GM12892 (cell line): ENCODE measurements at regions not wholly inside any gene's neighbourhood (a gene's known extent, or its start where the extent isn't known, plus 50 kb on each side); places are given as distances from the start of the nearest gene placed in this dataset.

ENCODE experiments used
- POLR2A ChIP-seq: IDR thresholded peaks from 2 replicates; pipeline ENCODE4 v1.6.1; 2011; ENCODE audit warnings: low read depth, low read length, control low read depth
- POLR2AphosphoS5 ChIP-seq: IDR thresholded peaks from 2 replicates; pipeline ENCODE4 v1.6.1; 2011; ENCODE audit warnings: low read depth, low read length, control low read depth

DNA sequence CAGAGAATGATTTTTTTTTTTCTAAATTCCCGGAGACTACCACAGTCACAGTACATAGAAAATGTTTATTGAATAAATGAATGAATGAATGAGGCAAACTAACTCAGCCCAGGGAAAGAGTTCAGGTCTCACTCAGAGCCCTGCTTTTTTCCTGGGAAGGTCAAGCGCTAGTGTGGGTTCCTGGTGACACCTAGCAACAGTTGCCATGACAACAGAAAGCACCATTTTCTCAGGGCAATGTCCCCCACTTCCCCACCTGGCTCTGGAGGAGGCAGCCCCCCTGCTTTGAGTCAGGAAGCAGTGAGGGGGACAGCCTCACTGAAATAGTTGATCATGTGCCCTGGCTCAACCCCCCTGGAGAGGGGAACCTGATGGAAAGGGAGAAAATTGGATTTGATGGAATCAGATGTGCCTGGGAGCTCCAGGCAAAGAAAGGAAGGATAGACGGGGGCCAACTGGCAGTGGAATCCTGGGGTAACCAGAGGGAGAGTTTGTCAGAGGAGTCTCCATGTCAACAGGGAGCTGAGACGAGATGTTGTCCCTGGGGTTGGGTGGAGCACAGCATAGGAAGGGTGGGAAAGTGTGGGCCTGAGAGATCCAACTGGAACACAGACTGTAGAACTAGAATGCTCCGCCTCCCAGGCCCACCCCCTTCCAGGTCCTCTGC is 242.2 kb upstream of the CCL2 start:
- TF ChIP-seq POLR2A (no peak), POLR2AphosphoS5 (no peak)
